SK-N-DZ (cell line): ENCODE measurements at regions not wholly inside any gene's neighbourhood (a gene's known extent, or its start where the extent isn't known, plus 50 kb on each side); places are given as distances from the start of the nearest gene placed in this dataset.

Source experiments
- DNase-seq: peaks from one replicate; pipeline ENCODE4 v3.0.0-alpha.2; 2015; ENCODE audit warnings: low spot score

GRCh38 chr20:52783769-52784168 lies 188.4 kb upstream of the TSHZ2 start:
- peak; percentile 39 for DNase-seq

GRCh38 chr20:52780462-52780861 lies 191.7 kb upstream of the TSHZ2 start:
- DNase-seq = no peak

GRCh38 chr20:52779125-52779524 lies 193.0 kb upstream of the TSHZ2 start:
- no peak for DNase-seq

- DNase-seq = no peak
Observed at GRCh38 chr20:52777171-52777570, 195.0 kb upstream of the TSHZ2 start.

- no peak for DNase-seq
Observed at GRCh38 chr20:52775786-52776185, 196.4 kb upstream of the TSHZ2 start.

GRCh38 chr20:52768694-52769093 lies 203.5 kb upstream of the TSHZ2 start:
- no peak for DNase-seq

- no peak for DNase-seq
Observed at GRCh38 chr20:52766645-52767435, 205.3 kb upstream of the TSHZ2 start.

GRCh38 chr20:52763321-52763853 lies 208.8 kb upstream of the TSHZ2 start:
- DNase-seq = peak; percentile 95

DNA sequence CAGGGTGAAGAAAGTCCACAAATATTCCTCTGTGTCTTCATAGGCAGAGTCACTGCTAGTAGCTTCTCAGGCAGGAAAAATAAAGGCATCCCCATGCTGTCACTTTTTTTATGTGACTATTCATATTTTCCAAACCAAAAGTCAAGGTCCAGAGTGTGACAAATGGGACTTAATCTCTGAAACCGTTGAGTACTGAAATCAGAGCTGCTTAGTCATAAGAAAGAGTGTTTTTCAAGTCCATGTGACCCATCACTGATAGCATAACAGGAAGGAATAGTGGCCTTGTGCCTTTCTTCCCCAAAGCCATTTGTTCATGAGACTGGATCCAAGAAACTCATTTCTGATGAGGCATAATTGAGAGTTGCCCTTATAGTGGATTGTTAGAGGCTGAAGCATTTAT lies 210.3 kb upstream of the TSHZ2 start:
- DNase-seq = no peak

GRCh38 chr20:52760791-52761190 lies 211.4 kb upstream of the TSHZ2 start:
- DNase-seq = no peak

DNA sequence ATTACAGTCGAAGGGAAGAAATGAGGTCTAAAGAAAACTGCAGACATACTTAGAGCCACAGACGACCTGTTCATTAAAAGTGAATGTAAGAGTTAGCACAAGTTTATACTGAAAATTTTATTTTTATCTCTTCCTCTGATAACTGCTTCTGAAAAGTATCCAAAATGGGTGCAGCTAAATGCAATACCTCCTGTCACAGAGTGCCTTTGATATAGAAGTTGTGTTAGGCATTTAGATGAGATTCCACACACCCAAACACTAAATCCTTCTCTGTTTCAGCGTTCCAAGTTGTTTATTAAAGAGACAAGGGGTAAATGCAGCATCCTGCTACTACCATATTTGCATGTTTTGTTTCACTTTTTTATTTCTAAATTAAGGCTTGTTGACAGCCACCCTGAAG lies 214.7 kb upstream of the TSHZ2 start:
- no peak for DNase-seq

DNA sequence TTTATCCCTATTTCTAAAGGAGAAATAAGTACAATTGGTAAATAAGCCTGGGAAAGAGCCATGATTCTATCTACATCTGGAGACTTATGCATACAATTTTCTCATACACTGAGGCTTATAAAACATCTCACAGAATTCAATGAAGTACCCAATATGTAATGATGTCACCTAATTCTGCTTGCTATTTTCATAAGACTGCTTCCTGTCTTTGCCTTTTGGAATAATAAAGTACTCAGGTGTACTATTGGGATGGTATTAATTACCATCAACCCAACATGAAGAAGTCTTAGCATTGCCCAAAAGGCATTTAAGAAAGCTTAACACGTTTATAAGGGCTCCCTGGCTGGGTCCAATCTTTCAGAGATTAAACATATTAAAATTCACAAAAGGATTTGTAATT lies 216.4 kb upstream of the TSHZ2 start:
- no peak for DNase-seq

DNA sequence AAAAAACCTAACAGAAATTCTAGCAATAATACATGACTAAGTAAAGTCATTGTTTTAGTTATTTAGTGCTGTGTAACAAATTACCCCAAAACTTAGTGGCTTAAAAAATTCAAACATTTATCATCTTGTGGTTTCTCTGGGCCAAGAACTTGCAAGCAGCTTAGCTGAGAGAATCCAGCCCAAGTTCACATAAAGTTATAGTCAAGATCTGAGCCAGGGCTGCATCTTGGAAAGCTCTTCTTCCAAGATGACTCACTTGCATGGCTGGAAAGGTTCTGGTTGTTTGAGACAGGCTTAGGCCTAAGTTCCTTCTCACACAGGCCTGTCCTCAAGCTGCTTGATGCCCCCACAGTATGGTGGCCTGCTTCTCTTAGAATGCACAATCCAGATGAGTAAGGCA lies 217.8 kb upstream of the TSHZ2 start:
- no peak for DNase-seq

DNA sequence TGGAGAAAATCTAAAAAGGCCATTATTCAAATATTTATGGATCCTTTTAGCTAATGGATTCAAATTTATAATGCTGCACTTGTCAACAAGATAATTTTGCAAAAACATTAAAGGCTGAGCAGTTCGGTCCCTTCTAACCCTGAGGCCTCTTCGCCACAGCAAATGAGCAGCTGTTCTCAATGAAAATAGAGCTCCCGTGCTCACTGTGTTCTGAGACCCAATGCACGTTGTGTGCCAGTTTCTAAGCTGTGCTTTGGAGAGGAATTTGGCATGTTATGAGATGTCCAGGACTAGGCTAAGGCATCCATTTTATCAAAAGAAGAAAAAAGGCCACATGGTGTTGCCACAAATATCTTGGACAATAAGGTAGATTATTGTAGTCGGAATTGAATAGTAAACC lies 220.1 kb upstream of the TSHZ2 start:
- DNase-seq = no peak

DNA sequence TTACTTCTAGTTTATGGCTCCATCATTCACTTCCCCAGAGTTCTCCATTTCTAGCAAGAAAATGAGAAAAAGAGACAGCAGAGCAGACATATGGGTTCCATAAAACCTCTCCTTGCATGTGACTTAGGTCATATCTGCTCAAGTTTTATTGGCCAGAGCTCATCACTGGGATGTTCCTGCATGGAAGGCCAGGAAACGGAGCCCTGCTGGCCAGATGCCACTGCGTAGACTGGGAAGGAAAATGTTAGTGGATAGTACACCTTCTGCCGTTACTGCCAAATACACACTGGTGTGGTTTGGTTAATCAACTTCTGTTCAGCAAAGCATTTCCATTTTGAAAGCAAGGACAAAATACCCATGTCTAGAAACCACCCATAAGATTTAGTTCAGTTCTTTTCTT lies 220.6 kb upstream of the TSHZ2 start:
- no peak for DNase-seq

GRCh38 chr20:52749938-52750337 lies 222.2 kb upstream of the TSHZ2 start:
- DNase-seq = no peak

DNA sequence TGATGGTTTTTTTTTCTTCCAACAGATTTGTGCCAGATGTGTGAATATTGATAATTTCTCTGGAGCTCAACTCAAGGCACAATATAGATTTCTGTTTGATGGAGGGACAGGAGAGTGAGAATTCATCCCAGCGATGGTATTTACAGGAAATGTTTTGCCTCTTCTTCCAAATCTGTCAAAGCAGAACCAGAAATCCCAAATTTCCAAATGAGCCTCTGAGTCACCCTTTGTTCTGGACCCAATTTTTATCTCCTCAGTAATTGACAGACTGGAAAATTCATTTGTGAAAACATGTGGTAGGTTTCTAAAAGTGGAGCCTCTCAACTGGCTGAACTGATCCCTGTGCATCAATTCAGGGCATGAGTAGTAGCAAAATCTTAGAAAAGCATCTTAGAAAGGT lies 223.2 kb upstream of the TSHZ2 start:
- no peak for DNase-seq

GRCh38 chr20:52748285-52748932 lies 223.7 kb upstream of the TSHZ2 start:
- DNase-seq = peak; percentile 63

DNA sequence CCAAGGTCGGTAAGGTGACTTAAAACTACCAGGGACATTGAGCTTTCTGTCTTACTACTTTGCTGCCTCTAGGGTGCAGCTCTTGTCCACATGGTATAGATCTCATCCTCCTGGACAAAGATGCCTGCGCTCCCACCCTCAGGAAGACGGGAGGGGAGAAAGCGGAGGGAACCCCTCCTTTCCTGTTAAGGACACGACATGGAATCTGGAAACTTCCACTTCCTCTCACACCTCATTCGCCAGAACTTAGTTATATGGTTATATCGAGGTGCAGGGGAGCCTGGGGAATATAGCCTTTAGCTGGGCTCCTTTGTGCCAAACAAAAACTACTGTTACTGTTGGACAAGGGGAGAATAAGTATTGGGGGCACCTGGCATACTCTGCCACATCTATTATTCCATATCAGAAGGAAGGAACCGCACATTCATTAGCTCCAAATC lies 224.3 kb upstream of the TSHZ2 start:
- DNase-seq = peak; percentile 88

DNA sequence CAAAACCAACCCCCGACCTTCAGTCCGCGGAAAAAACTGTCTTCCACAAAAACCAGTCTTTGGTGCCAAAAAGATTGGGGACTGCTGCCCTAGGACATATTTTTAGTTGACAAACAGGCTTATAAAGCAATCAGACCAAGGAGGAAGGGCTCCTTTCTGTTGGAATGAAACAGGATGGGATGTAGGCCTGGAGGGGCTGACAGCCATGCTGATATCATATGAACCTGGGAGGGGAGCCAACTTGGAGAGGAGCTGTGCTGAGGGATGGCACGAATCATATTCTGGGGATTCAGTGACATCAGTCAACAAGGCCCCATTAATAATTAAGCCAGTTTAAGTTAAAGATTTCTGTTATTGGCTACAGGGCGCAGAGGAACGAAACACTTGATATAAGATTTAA lies 225.4 kb upstream of the TSHZ2 start:
- DNase-seq = no peak

- DNase-seq = no peak
Observed at GRCh38 chr20:52746190-52746589, 226.0 kb upstream of the TSHZ2 start.

GRCh38 chr20:52744441-52744840 lies 227.7 kb upstream of the TSHZ2 start:
- no peak for DNase-seq

DNA sequence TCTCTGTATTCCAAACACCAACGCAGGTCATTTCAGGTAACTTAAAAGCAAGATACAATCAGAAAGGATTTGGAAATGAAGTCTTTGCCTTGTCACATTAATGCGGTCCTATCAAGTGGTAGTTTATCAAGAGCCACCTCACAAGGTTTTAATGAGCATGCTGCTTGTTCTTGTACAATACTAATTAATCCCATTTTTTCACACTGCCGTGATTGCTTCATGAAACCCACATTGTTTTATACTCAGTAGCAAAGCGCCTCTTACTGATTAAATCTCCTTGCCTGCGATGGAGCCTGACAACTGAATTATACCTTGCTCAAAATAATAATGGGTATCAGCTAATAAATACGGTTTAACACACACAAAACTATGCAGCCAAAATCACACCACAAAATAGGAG lies 234.1 kb upstream of the TSHZ2 start:
- no peak for DNase-seq
